ENCODE measurements at regions not wholly inside any gene's neighbourhood (a gene's known extent, or its start where the extent isn't known, plus 50 kb on each side); places are given as distances from the start of the nearest gene placed in this dataset.
"Not testable (repeated sequence)": the region's sequence is repeated elsewhere in the genome, so short reads cannot be mapped to it uniquely, and the experiment has no call there.

DNA sequence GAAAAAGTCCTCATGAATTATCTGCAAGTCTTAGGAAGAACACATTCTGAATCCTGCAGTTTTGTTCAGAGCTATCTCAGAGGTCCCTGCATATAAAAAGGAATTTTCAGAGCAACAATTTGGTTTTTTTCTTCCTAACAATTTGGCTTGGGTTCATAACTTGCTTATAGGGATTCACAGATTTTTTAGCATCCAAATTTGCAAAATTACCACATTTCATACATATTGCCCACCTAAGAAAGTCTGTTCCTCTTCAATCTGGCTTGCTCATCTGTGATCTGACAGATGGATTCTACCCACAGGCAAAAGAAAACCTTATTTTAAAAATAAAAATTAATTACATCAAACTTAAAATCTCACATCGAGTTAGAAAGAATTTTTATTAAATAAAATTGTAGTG, 714.4 kb upstream of the NCAM2 start:
- no peak overlapping the region for H3K27ac ChIP-seq
- no peaks in the 10 kb centered on the region for H3K9me3 ChIP-seq
- WGBS, result 49% methylated on average over 1 of the region's 1 CpG
- TF ChIP-seq, protein P1, sequence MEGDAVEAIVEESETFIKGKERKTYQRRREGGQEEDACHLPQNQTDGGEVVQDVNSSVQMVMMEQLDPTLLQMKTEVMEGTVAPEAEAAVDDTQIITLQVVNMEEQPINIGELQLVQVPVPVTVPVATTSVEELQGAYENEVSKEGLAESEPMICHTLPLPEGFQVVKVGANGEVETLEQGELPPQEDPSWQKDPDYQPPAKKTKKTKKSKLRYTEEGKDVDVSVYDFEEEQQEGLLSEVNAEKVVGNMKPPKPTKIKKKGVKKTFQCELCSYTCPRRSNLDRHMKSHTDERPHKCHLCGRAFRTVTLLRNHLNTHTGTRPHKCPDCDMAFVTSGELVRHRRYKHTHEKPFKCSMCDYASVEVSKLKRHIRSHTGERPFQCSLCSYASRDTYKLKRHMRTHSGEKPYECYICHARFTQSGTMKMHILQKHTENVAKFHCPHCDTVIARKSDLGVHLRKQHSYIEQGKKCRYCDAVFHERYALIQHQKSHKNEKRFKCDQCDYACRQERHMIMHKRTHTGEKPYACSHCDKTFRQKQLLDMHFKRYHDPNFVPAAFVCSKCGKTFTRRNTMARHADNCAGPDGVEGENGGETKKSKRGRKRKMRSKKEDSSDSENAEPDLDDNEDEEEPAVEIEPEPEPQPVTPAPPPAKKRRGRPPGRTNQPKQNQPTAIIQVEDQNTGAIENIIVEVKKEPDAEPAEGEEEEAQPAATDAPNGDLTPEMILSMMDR (IDR thresholded peaks at IDR 0.05), result no peak
- TF ChIP-seq POLR2AphosphoS5 (IDR thresholded peaks at IDR 0.05), result no peak
- TF ChIP-seq POLR2A (IDR thresholded peaks at IDR 0.05), result no peak
- no peak for TF ChIP-seq EP300 (IDR thresholded peaks at IDR 0.05)
- H3K36me3 ChIP-seq, result no peaks in the 10 kb centered on the region
- no peak for DNase-seq (ENCODE audit: low spot score in 2 of 2)
- no peak overlapping the region for H3K4me3 ChIP-seq
- H3K4me1 ChIP-seq, result no peaks in the 10 kb centered on the region
- no peaks in the 10 kb centered on the region for H3K27me3 ChIP-seq

DNA sequence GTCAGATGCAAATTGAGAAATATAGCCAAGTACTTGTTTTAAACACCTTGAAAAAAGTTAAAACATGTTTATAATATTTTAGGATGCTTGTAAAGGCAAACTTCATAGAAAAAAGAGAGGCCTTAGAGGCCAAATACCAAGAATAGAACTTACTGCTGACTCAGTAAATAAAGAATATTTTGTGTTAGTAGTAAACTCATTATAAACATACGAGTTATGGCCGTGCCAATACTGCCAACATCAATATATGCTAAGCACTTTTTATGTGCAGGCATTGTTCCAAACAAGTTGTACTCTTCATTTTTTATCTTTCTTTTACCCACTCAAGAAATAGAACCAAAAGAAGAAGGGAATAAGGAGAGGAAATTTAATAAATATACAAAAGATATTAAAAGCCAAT, 705.9 kb upstream of the NCAM2 start:
- Histone ChIP-seq H3K27ac (no peak overlapping the region), H3K36me3 (no peaks in the 10 kb centered on the region), H3K4me1 (no peaks in the 10 kb centered on the region), H3K9me3 (no peaks in the 10 kb centered on the region), H3K27me3 (no peaks in the 10 kb centered on the region), H3K4me3 (no peak overlapping the region)
- WGBS, result 32% methylated on average over 2 of the region's 2 CpGs
- TF ChIP-seq, protein P1 (IDR thresholded peaks at IDR 0.05), result no peak
- TF ChIP-seq EP300 (IDR thresholded peaks at IDR 0.05) (no peak), POLR2AphosphoS5 (IDR thresholded peaks at IDR 0.05) (no peak), POLR2A (IDR thresholded peaks at IDR 0.05) (no peak)
- DNase-seq (ENCODE audit: low spot score in 2 of 2), result no peak

DNA sequence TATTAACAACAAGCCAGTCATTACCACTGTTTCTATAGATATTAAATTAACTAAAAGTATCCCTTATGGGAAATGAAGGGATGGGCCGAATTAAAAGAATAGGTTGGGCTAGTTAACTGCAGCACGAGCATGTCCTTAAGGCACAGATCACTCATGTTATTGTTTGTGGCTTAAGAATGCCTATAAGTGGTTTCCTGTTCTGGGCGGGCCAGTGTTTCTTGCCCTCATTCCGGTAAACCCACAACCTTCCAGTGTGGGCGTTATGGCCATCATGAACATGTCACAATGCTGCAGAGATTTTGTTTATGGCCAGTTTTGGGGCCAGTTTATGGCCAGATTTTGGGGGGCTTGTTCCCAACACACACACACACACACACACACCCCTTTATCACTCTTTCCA, 705.4 kb upstream of the NCAM2 start:
- not testable (repeated sequence) for H3K27me3 ChIP-seq; H3K27ac ChIP-seq; H3K9me3 ChIP-seq; DNase-seq (ENCODE audit: low spot score in 2 of 2); H3K4me1 ChIP-seq; H3K4me3 ChIP-seq; H3K36me3 ChIP-seq
- WGBS, result 68% methylated on average over 5 of the region's 5 CpGs

DNA sequence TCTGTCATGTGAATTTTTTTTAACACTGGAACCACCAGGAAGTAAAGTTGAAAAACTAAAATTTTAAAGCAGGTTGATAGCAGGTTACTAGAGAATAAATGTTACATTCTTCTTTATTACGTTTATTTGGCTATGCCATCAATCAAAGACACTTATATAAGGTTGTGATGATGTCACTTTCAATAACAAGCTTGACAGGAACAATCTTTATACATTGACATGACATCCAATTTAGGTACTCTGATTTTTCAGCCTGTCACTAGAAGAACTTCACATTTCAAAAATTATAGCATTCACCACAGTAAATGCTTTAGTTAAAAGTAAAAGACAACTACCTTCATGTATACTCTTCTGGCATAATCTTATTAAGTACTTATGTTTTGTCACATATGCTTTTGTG, 696.8 kb upstream of the NCAM2 start:
- no peak overlapping the region for H3K4me3 ChIP-seq
- no peak for TF ChIP-seq EP300 (IDR thresholded peaks at IDR 0.05)
- TF ChIP-seq, protein P1 (IDR thresholded peaks at IDR 0.05), result no peak
- TF ChIP-seq POLR2AphosphoS5 (IDR thresholded peaks at IDR 0.05), result no peak
- TF ChIP-seq POLR2A (IDR thresholded peaks at IDR 0.05), result no peak
- DNase-seq (ENCODE audit: low spot score in 2 of 2), result no peak
- H3K27me3 ChIP-seq, result no peaks in the 10 kb centered on the region
- no peak overlapping the region for H3K27ac ChIP-seq
- 31% methylated on average over 1 of the region's 1 CpG for WGBS
- H3K4me1 ChIP-seq, result no peaks in the 10 kb centered on the region
- no peaks in the 10 kb centered on the region for H3K9me3 ChIP-seq
- no peaks in the 10 kb centered on the region for H3K36me3 ChIP-seq

DNA sequence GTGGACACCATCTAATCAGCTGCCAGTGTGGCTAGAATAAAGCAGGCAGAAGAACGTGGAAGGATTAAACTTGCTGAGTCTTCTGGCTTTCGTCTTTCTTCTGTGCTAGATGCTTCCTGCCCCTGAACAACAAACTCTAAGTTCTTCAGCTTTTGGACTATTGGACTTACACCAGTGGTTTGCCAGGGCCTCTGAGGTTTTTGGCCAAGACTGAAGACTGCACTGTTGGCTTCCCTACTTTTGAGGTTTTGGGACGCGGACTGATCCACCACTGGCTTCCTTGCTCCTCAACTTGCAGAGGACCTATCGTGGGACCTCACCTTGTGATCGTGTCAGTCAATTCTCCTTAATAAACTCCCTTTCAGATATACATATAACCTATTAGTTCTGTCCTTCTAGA, 696.1 kb upstream of the NCAM2 start:
- Histone ChIP-seq H3K4me3 (no peak overlapping the region), H3K36me3 (no peaks in the 10 kb centered on the region), H3K27ac (no peak overlapping the region), H3K4me1 (no peaks in the 10 kb centered on the region), H3K9me3 (no peaks in the 10 kb centered on the region), H3K27me3 (no peaks in the 10 kb centered on the region)
- DNase-seq (ENCODE audit: low spot score in 2 of 2), result no peak
- no peak for TF ChIP-seq POLR2AphosphoS5 (IDR thresholded peaks at IDR 0.05)
- TF ChIP-seq, protein P1 (IDR thresholded peaks at IDR 0.05), result no peak
- TF ChIP-seq POLR2A (IDR thresholded peaks at IDR 0.05), result no peak
- no peak for TF ChIP-seq EP300 (IDR thresholded peaks at IDR 0.05)
- 68% methylated on average over 5 of the region's 6 CpGs for WGBS

DNA sequence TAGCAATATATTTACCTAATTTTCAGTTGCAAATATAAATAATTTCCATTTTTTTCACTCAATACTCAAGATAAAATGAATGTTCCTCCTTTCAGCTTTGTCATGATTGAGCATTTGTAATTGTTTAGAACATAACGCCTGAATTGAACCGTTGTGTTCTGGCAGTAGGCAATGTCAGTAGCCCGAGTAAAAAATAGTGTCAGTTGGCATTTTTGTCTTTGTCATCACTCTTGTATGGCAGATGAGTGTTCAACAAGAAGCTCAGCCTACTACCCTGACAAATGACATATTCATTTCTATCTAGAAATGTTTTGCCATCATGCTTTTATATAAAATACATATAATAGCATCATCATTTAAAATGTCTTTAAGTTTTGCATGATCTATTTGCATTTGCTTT, 691.4 kb upstream of the NCAM2 start:
- H3K27me3 ChIP-seq, result no peaks in the 10 kb centered on the region
- no peaks in the 10 kb centered on the region for H3K36me3 ChIP-seq
- no peaks in the 10 kb centered on the region for H3K4me1 ChIP-seq
- TF ChIP-seq, protein P1 (IDR thresholded peaks at IDR 0.05), result no peak
- TF ChIP-seq POLR2AphosphoS5 (IDR thresholded peaks at IDR 0.05), result no peak
- TF ChIP-seq POLR2A (IDR thresholded peaks at IDR 0.05), result no peak
- TF ChIP-seq EP300 (IDR thresholded peaks at IDR 0.05), result no peak
- no peak overlapping the region for H3K27ac ChIP-seq
- no peak for DNase-seq (ENCODE audit: low spot score in 2 of 2)
- no peaks in the 10 kb centered on the region for H3K9me3 ChIP-seq
- H3K4me3 ChIP-seq, result no peak overlapping the region
- 80% methylated on average over 3 of the region's 3 CpGs for WGBS
